ENCODE measurements at regions not wholly inside any gene's neighbourhood (a gene's known extent, or its start where the extent isn't known, plus 50 kb on each side); places are given as distances from the start of the nearest gene placed in this dataset.

GRCh38 chr14:43687921-43688320 is 819.2 kb downstream of the FSCB start:
- DNase-seq (ENCODE audit: extremely low read depth, insufficient read length) = no peak
- H3K36me3 ChIP-seq (ENCODE audit: control insufficient read depth, insufficient read depth, low read length) = no peaks in the 10 kb centered on the region
- H3K4me3 ChIP-seq (replicated peaks; ENCODE audit: low read depth, low read length) = no peak overlapping the region
- no peaks in the 10 kb centered on the region for H3K27me3 ChIP-seq (replicated peaks; ENCODE audit: control insufficient read depth, insufficient read depth, low read length)
- no peak for TF ChIP-seq CTCF (IDR thresholded peaks at IDR 0.05; ENCODE audit: insufficient read depth, low read length, poor library complexity, severe bottlenecking)

GRCh38 chr14:43677581-43677980 is 829.5 kb downstream of the FSCB start:
- Histone ChIP-seq H3K4me3 (replicated peaks; ENCODE audit: low read depth, low read length) (no peak overlapping the region), H3K27me3 (replicated peaks; ENCODE audit: control insufficient read depth, insufficient read depth, low read length) (no peaks in the 10 kb centered on the region), H3K36me3 (ENCODE audit: control insufficient read depth, insufficient read depth, low read length) (no peaks in the 10 kb centered on the region)
- no peak for TF ChIP-seq CTCF (IDR thresholded peaks at IDR 0.05; ENCODE audit: insufficient read depth, low read length, poor library complexity, severe bottlenecking)
- no peak for DNase-seq (ENCODE audit: extremely low read depth, insufficient read length)

GRCh38 chr14:43674273-43674672 is 832.8 kb downstream of the FSCB start:
- Histone ChIP-seq H3K4me3 (replicated peaks; ENCODE audit: low read depth, low read length) (no peak overlapping the region), H3K36me3 (ENCODE audit: control insufficient read depth, insufficient read depth, low read length) (no peaks in the 10 kb centered on the region), H3K27me3 (replicated peaks; ENCODE audit: control insufficient read depth, insufficient read depth, low read length) (no peaks in the 10 kb centered on the region)
- DNase-seq (ENCODE audit: extremely low read depth, insufficient read length) = no peak
- no peak for TF ChIP-seq CTCF (IDR thresholded peaks at IDR 0.05; ENCODE audit: insufficient read depth, low read length, poor library complexity, severe bottlenecking)

- H3K4me3 ChIP-seq (replicated peaks; ENCODE audit: low read depth, low read length) = no peak overlapping the region
- DNase-seq (ENCODE audit: extremely low read depth, insufficient read length) = no peak
- no peaks in the 10 kb centered on the region for H3K27me3 ChIP-seq (replicated peaks; ENCODE audit: control insufficient read depth, insufficient read depth, low read length)
- TF ChIP-seq CTCF (IDR thresholded peaks at IDR 0.05; ENCODE audit: insufficient read depth, low read length, poor library complexity, severe bottlenecking) = no peak
- H3K36me3 ChIP-seq (ENCODE audit: control insufficient read depth, insufficient read depth, low read length) = no peaks in the 10 kb centered on the region
Measured at GRCh38 chr14:43671716-43672485, 835.2 kb downstream of the FSCB start.

GRCh38 chr14:43669355-43669754 is 837.7 kb downstream of the FSCB start:
- DNase-seq (ENCODE audit: extremely low read depth, insufficient read length) = no peak
- Histone ChIP-seq H3K27me3 (replicated peaks; ENCODE audit: control insufficient read depth, insufficient read depth, low read length) (no peaks in the 10 kb centered on the region), H3K36me3 (ENCODE audit: control insufficient read depth, insufficient read depth, low read length) (no peaks in the 10 kb centered on the region), H3K4me3 (replicated peaks; ENCODE audit: low read depth, low read length) (no peak overlapping the region)
- TF ChIP-seq CTCF (IDR thresholded peaks at IDR 0.05; ENCODE audit: insufficient read depth, low read length, poor library complexity, severe bottlenecking) = no peak

Data from GM06990 (cell line).